A673 (cell line): ENCODE measurements at regions not wholly inside any gene's neighbourhood (a gene's known extent, or its start where the extent isn't known, plus 50 kb on each side); places are given as distances from the start of the nearest gene placed in this dataset.

Source experiments
- BruUV-seq: library from RNA; stranded (reverse); fragments of 400-500 nt; replicated peaks from 2 replicates; lab custom pipeline; 2021; lab: Mats Ljungman, UMichigan
- CTCF ChIA-PET: fragments of 300-600 bp; sonication (Branson Sonifier 250); formaldehyde crosslinking; loops from one replicate; lab custom pipeline; 2022; ENCODE audit warnings: antibody characterized with exemption; lab: Charles Lee
- POLR2A ChIA-PET: fragments of 300-600 bp; sonication (Branson Sonifier 250); formaldehyde crosslinking; loops from one replicate; lab custom pipeline; 2022; ENCODE audit warnings: antibody characterized with exemption; ENCODE audit not compliant: low non-redundant PET; lab: Charles Lee
- DNase-seq: peaks from one replicate; pipeline ENCODE4 v3.0.0-alpha.2; 2015; ENCODE audit warnings: low spot score
- H3K27ac ChIP-seq: fragments of 200-600 bp; sonication (generic); 2 replicates; pipeline ENCODE4 v1.5.1; 2016; ENCODE audit warnings: mixed run types, low read depth, mild to moderate bottlenecking, mixed read lengths, antibody characterized with exemption, low read length; ENCODE audit not compliant: poor library complexity, severe bottlenecking
- H3K27me3 ChIP-seq: fragments of 200-600 bp; sonication (generic); replicated peaks from 2 replicates; pipeline ENCODE4 v1.6.1; 2017; ENCODE audit warnings: mixed run types, low read depth, mild to moderate bottlenecking, mixed read lengths, antibody characterized with exemption, low read length; ENCODE audit not compliant: insufficient read depth, poor library complexity
- H3K36me3 ChIP-seq: fragments of 200-600 bp; sonication (generic); 2 replicates; pipeline ENCODE4 v1.6.1; 2016; ENCODE audit warnings: mixed run types, mild to moderate bottlenecking, mixed read lengths, antibody characterized with exemption, low read length; ENCODE audit not compliant: insufficient read depth, poor library complexity, severe bottlenecking
- H3K4me1 ChIP-seq: fragments of 200-600 bp; sonication (generic); 2 replicates; pipeline ENCODE4 v1.6.1; 2017; ENCODE audit warnings: mixed run types, mild to moderate bottlenecking, mixed read lengths, antibody characterized with exemption, low read length; ENCODE audit not compliant: insufficient read depth, poor library complexity, severe bottlenecking
- H3K4me3 ChIP-seq: fragments of 200-600 bp; sonication (generic); 2 replicates; pipeline ENCODE4 v1.5.1; 2016; ENCODE audit warnings: low read depth, mixed run types, mild to moderate bottlenecking, mixed read lengths, low read length; ENCODE audit not compliant: poor library complexity, severe bottlenecking
- H3K9me3 ChIP-seq: fragments of 200-600 bp; sonication (generic); 2 replicates; pipeline ENCODE4 v1.6.1; 2016; ENCODE audit warnings: mixed run types, low read depth, mild to moderate bottlenecking, mixed read lengths, antibody characterized with exemption, low read length; ENCODE audit not compliant: poor library complexity, severe bottlenecking
- CTCF ChIP-seq: fragments of 300-800, 200-600 bp; sonication (generic); conservative IDR thresholded peaks from 2 replicates; pipeline ENCODE4 v1.5.1; 2017; ENCODE audit warnings: low read depth, mild to moderate bottlenecking, antibody characterized with exemption, low read length, moderate library complexity, mixed read lengths
- EZH2 ChIP-seq: fragments of 200-600 bp; sonication (generic); IDR thresholded peaks from 2 replicates; pipeline ENCODE4 v1.6.1; 2017; ENCODE audit warnings: borderline replicate concordance, low read depth, mild to moderate bottlenecking, mixed read lengths, antibody characterized with exemption, low read length; ENCODE audit not compliant: poor library complexity, severe bottlenecking
- intact Hi-C: fragments of 100-400 bp; cut with micrococcal nuclease; formaldehyde crosslinking; loops from one replicate; pipeline ENCODE4 v1.10.0; 2022; ENCODE audit not compliant: unreplicated experiment

DNA sequence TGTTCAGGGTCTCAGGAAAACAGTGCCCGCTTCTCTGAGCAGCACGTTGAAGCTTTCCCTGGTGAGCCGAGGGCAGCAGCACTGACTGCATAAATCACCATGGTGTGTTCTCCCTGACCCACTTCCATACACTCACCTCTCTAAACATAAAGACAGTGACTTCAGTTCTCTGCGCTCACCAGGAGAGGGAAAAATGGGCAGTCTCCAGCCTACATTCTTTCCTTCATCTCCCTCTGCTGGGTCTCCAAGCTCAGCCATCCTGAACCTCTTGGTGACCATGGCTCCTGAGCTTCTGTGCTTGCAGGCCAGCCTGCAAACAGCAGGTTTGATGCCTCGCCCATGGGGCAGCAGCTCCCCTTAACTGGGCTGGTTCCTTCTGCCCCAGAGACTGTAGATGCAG lies 236.6 kb upstream of the ZNF32 start:
- CTCF ChIA-PET, result no interaction called here
- TF ChIP-seq CTCF (no peak), EZH2 (no peak)

GRCh38 chr10:43884501-43885105 lies 235.9 kb upstream of the ZNF32 start:
- H3K27me3 ChIP-seq, result no peaks in the 10 kb centered on the region
- DNase-seq, result no peak
- no peaks in the 10 kb centered on the region for H3K9me3 ChIP-seq
- no peaks in the 10 kb centered on the region for H3K36me3 ChIP-seq
- TF ChIP-seq EZH2 (no peak), CTCF (no peak)
- intact Hi-C loops, result no loop called here
- no peak overlapping the region for H3K27ac ChIP-seq
- ChIA-PET CTCF (no interaction called here), POLR2A (no interaction called here)
- BruUV-seq, result no TSS peak
- no peaks in the 10 kb centered on the region for H3K4me1 ChIP-seq
- no peak overlapping the region for H3K4me3 ChIP-seq

More for the DNA sequence above, 236.6 kb upstream of the ZNF32 start:
- no peak for DNase-seq
- no TSS peak for BruUV-seq
- H3K4me1 ChIP-seq, result no peaks in the 10 kb centered on the region
- no peaks in the 10 kb centered on the region for H3K36me3 ChIP-seq
- POLR2A ChIA-PET, result no interaction called here
- H3K27ac ChIP-seq, result no peak overlapping the region
- no peaks in the 10 kb centered on the region for H3K27me3 ChIP-seq
- H3K4me3 ChIP-seq, result no peak overlapping the region
- H3K9me3 ChIP-seq, result no peaks in the 10 kb centered on the region
- intact Hi-C loops, result no loop called here

DNA sequence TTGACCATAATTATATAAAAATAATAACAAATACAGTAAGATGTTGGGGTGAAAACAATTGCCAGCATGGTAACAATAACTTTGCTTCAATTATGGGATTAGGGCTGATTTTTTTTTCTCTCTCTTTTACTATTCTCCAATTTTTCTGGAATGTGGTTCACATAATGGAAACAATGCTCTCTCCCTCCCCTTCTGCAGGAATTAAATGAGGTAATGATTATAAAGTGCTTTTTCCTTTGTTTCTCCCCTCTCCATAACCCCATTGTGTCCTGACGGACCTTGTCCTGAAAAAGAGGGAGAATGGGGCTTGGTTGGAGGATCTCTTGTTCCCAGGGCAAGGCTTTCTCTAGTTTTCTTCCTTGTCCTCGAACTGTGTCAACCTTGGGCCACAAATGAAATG lies 234.0 kb upstream of the ZNF32 start:
- TF ChIP-seq EZH2 (no peak), CTCF (no peak)
- ChIA-PET CTCF (no interaction called here), POLR2A (no interaction called here)
- Histone ChIP-seq H3K4me1 (no peaks in the 10 kb centered on the region), H3K4me3 (no peak overlapping the region), H3K27ac (no peak overlapping the region), H3K36me3 (no peaks in the 10 kb centered on the region), H3K27me3 (no peaks in the 10 kb centered on the region), H3K9me3 (no peaks in the 10 kb centered on the region)
- DNase-seq, result no peak
- no TSS peak for BruUV-seq
- intact Hi-C loops, result no loop called here
